Natural killer cell treated with Interleukin-12 subunit alpha and Interleukin-12 subunit beta and Interleukin-15 and Interleukin-18, amount 100 ng/mL, for 72 hours (primary cell): ENCODE measurements at regions not wholly inside any gene's neighbourhood (a gene's known extent, or its start where the extent isn't known, plus 50 kb on each side); places are given as distances from the start of the nearest gene placed in this dataset.

Source experiments
- ATAC-seq, 2 donors: fragments of 150-1000 bp; cut with Tn5 transposase in 1 of 2; sonication (Bioruptor Pico), chemical (Tn5 transposase) in 1 of 2; 2 replicates each; pipeline ENCODE4 v1.10.0; 2021
- DNase-seq: peaks from one replicate; pipeline ENCODE4 v3.0.0; 2022; ENCODE audit warnings: low spot score
- H3K27ac Mint-ChIP-seq, 2 donors: 1 replicate in 1 of 2; 2 replicates in 1 of 2; pipeline ENCODE4 v1.8.0; 2022; ENCODE audit warnings: mixed read lengths in 2 of 2, mild to moderate bottlenecking in 1 of 2, moderate library complexity in 1 of 2
- H3K27me3 Mint-ChIP-seq, 2 donors: 1 replicate in 1 of 2; 2 replicates in 1 of 2; pipeline ENCODE4 v1.8.0; 2022; ENCODE audit warnings: mixed read lengths in 2 of 2
- H3K36me3 Mint-ChIP-seq: one replicate; pipeline ENCODE4 v1.8.0; 2022; ENCODE audit warnings: mixed read lengths
- H3K4me1 Mint-ChIP-seq, 2 donors: 1 replicate in 1 of 2; 2 replicates in 1 of 2; pipeline ENCODE4 v1.8.0; 2022; ENCODE audit warnings: low read depth in 2 of 2, mixed read lengths in 2 of 2, mild to moderate bottlenecking in 1 of 2
- H3K4me3 Mint-ChIP-seq: one replicate; pipeline ENCODE4 v1.8.0; 2022; ENCODE audit warnings: mixed read lengths
- H3K9me3 Mint-ChIP-seq: 2 replicates; pipeline ENCODE4 v1.8.0; 2022; ENCODE audit warnings: mixed read lengths

GRCh38 chr6:49370518-49370917 is 92.5 kb downstream of the MMUT start:
- Mint-ChIP-seq H3K27me3 (no peaks in the 10 kb centered on the region), H3K36me3 (no peaks in the 10 kb centered on the region), H3K9me3 (peaks cover 8% of the 10 kb centered on the region), H3K27ac (no peak overlapping the region), H3K4me1 (no peaks in the 10 kb centered on the region), H3K4me3 (no peak overlapping the region)
- DNase-seq (no peak), ATAC-seq (no peak)

GRCh38 chr6:49366539-49366938 is 96.5 kb downstream of the MMUT start:
- Mint-ChIP-seq H3K4me3 (no peak overlapping the region), H3K9me3 (peaks cover 11% of the 10 kb centered on the region), H3K27me3 (no peaks in the 10 kb centered on the region), H3K27ac (no peak overlapping the region), H3K36me3 (no peaks in the 10 kb centered on the region), H3K4me1 (no peaks in the 10 kb centered on the region)
- ATAC-seq (no peak), DNase-seq (no peak)

DNA sequence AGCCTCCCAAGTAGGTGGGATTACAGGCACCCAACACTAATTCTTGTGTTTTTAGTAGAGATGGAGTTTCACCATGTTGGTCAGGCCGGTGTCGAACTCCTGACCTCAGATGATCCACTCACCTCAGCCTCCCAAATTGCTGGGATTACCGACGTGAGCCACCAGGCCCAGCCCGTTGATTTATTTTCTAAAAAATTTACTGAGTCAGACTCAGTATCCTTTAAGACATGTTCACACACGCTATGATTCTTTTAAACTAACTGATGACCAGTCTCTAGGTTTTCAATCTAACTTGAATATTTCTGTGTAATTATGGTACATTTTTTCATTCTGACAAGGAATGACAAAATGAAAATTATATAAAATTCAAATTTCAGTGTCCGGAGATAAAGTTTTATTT is 114.5 kb downstream of the MMUT start:
- H3K4me3 Mint-ChIP-seq = no peak overlapping the region
- no peak for ATAC-seq

DNA sequence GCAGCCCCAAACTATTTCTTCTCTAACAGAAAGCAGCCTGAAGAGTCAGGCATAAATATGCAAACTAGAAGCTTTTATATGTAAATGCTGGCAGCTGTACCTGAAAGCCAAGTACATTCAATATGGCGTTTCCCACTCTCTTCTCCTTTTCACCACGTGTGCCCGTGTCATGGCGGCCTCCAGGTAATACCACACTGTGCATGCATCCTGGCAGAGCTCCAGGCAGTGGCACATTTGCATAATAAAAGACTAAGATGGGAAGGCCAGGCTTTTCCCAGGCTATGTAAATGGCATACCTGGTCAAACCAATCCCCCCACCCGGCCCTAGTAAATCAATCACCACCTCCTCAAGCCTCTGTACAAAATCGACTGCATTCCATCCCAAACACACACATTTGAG is 120.6 kb downstream of the MMUT start:
- H3K36me3 Mint-ChIP-seq = no peaks in the 10 kb centered on the region
- H3K9me3 Mint-ChIP-seq = peaks cover 2% of the 10 kb centered on the region
- no peak overlapping the region for H3K27ac Mint-ChIP-seq
- no peaks in the 10 kb centered on the region for H3K4me1 Mint-ChIP-seq
- DNase-seq (no peak), ATAC-seq (no peak)
- H3K4me3 Mint-ChIP-seq = no peak overlapping the region
- no peaks in the 10 kb centered on the region for H3K27me3 Mint-ChIP-seq

More for the DNA sequence above, 114.5 kb downstream of the MMUT start:
- H3K9me3 Mint-ChIP-seq = peaks cover 13% of the 10 kb centered on the region
- no peaks in the 10 kb centered on the region for H3K4me1 Mint-ChIP-seq
- H3K27me3 Mint-ChIP-seq = no peaks in the 10 kb centered on the region
- H3K27ac Mint-ChIP-seq = no peak overlapping the region
- DNase-seq = no peak
- peaks cover 4% of the 10 kb centered on the region for H3K36me3 Mint-ChIP-seq

- Mint-ChIP-seq H3K4me3 (no peak overlapping the region), H3K4me1 (no peaks in the 10 kb centered on the region), H3K36me3 (no peaks in the 10 kb centered on the region), H3K27me3 (no peaks in the 10 kb centered on the region), H3K9me3 (peaks cover 4% of the 10 kb centered on the region), H3K27ac (no peak overlapping the region)
- DNase-seq (no peak), ATAC-seq (no peak)
Measured at GRCh38 chr6:49341869-49342268, 121.2 kb downstream of the MMUT start.

DNA sequence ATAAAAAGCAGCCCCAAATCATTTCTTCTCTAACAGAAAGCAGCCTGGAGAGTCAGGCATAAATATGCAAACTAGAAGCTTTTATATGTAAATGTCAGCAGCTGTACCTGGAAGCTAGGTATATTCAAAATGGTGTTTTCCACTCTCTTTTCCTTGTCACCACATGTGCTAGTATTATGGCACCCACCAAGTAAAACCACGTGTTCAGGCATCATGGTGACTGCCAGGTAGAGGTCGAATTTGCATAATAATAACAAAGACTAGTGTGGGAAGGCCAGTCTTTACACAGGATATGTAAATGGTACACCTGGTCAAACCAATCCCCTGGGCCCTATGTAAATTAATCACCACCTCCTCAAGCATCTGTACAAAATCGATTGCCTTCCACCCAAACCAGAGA is 124.0 kb downstream of the MMUT start:
- Mint-ChIP-seq H3K27ac (no peak overlapping the region), H3K9me3 (peaks cover 12% of the 10 kb centered on the region), H3K27me3 (no peaks in the 10 kb centered on the region), H3K36me3 (no peaks in the 10 kb centered on the region), H3K4me1 (no peaks in the 10 kb centered on the region), H3K4me3 (no peak overlapping the region)
- ATAC-seq (no peak), DNase-seq (no peak)

DNA sequence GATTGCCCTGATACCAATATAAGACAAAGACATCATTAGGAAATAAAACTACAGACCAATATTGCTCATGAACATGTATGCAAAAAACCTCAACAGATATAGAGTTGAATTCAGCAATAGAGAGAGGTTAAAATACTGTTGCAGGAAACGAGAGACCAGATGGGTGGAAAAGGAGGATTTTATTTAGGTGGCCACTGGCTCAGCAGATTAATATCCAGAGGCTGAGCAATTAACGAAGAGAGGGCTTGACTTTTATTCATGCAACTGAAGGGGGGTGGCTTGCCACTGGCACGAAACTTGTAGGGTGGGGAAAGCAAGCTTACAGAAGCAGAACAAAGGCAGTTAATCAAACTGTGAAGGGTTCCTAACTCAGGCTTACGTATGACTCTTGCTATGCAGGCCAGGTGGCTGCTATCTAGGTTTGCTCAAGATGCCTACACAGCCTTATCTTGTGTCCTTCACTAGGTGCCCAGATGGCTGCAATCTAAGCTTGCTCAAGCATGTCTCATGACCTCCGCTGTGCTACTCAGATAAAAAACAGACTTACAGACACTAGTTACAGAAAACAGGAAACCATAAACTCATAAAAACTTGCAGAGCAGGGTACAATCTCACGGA is 126.4 kb downstream of the MMUT start:
- ATAC-seq (no peak), DNase-seq (no peak)
- Mint-ChIP-seq H3K4me3 (no peak overlapping the region), H3K9me3 (peaks cover 12% of the 10 kb centered on the region), H3K4me1 (no peaks in the 10 kb centered on the region), H3K27ac (no peak overlapping the region), H3K27me3 (no peaks in the 10 kb centered on the region), H3K36me3 (no peaks in the 10 kb centered on the region)

- no peak for ATAC-seq
- Mint-ChIP-seq H3K27ac (no peak overlapping the region), H3K36me3 (no peaks in the 10 kb centered on the region)
Measured at GRCh38 chr6:49333345-49334125, 129.5 kb downstream of the MMUT start.

DNA sequence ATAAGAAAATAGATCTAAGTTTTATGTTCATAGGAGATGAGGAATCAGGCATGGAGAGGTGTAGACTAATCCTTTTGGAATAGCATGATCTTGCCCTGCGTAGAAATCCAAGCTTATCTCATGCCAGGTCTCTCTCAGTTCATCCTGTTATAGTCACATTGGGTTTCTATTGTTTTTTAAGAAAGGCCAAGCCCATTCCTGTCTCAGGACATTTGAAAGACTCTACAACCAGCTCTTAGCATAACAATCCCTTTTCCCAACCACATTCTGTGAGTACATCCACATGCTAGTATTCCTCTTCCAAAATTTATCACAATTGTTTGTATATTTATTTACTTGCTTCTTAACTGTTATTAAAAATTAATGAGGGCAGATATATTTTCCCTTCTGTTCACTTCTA is 130.3 kb downstream of the MMUT start:
- Mint-ChIP-seq H3K27ac (no peak overlapping the region), H3K4me3 (no peak overlapping the region), H3K9me3 (peaks cover 12% of the 10 kb centered on the region), H3K27me3 (no peaks in the 10 kb centered on the region), H3K4me1 (no peaks in the 10 kb centered on the region), H3K36me3 (no peaks in the 10 kb centered on the region)
- DNase-seq (no peak), ATAC-seq (no peak)

More at GRCh38 chr6:49333345-49334125, 129.5 kb downstream of the MMUT start:
- DNase-seq = no peak
- Mint-ChIP-seq H3K27me3 (no peaks in the 10 kb centered on the region), H3K9me3 (peaks cover 12% of the 10 kb centered on the region), H3K4me3 (no peak overlapping the region), H3K4me1 (no peaks in the 10 kb centered on the region)

DNA sequence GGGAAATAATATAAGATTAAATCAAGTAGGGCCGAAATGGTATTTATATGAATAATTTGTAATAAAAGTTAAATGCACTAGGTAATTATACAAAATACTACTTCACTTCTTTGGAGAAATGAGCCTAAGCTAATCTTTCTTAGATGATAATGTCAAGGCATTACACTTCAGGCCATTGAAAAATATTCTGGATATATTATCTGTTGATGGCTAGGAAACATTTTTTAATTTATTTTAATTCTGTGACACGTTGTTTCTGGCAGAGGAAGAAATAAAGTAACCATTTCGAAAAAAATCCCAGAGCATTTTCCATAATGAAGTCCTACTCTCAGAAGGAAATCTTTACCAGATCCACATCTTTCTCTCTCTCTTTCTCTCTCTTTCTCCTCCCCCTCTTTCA is 133.9 kb downstream of the MMUT start:
- Mint-ChIP-seq H3K9me3 (peaks cover 10% of the 10 kb centered on the region), H3K27me3 (no peaks in the 10 kb centered on the region), H3K4me1 (no peaks in the 10 kb centered on the region), H3K27ac (no peak overlapping the region), H3K36me3 (no peaks in the 10 kb centered on the region), H3K4me3 (no peak overlapping the region)
- no peak for DNase-seq
- no peak for ATAC-seq

GRCh38 chr6:49328051-49328744 is 134.9 kb downstream of the MMUT start:
- Mint-ChIP-seq H3K4me3 (no peak overlapping the region), H3K36me3 (no peaks in the 10 kb centered on the region), H3K4me1 (no peaks in the 10 kb centered on the region), H3K9me3 (peaks cover 10% of the 10 kb centered on the region), H3K27ac (no peak overlapping the region), H3K27me3 (no peaks in the 10 kb centered on the region)
- ATAC-seq (no peak), DNase-seq (no peak)

DNA sequence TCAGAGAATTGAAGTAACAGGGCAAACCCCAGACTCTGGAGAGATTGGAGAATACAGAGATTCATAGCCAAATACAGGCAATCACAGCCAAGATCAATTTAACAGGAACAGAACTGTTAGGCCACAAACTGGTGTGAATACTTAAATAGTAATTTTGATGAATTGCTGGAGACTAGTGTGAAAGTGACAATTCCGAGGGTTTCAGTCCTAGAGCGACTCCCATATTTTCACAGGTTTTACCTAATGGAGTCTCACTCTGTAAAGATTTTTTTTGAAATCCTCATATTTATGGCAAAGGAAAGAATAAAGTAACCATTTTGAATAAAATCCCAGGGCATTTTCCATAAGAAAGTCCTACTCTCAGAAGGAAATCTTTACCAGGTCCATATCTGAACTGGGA is 135.5 kb downstream of the MMUT start:
- H3K9me3 Mint-ChIP-seq = peaks cover 10% of the 10 kb centered on the region
- no peaks in the 10 kb centered on the region for H3K36me3 Mint-ChIP-seq
- no peak overlapping the region for H3K27ac Mint-ChIP-seq
- no peak for DNase-seq
- ATAC-seq = no peak
- H3K27me3 Mint-ChIP-seq = no peaks in the 10 kb centered on the region
- H3K4me3 Mint-ChIP-seq = no peak overlapping the region
- no peaks in the 10 kb centered on the region for H3K4me1 Mint-ChIP-seq

GRCh38 chr6:49327005-49327404 is 136.0 kb downstream of the MMUT start:
- no peak overlapping the region for H3K4me3 Mint-ChIP-seq

DNA sequence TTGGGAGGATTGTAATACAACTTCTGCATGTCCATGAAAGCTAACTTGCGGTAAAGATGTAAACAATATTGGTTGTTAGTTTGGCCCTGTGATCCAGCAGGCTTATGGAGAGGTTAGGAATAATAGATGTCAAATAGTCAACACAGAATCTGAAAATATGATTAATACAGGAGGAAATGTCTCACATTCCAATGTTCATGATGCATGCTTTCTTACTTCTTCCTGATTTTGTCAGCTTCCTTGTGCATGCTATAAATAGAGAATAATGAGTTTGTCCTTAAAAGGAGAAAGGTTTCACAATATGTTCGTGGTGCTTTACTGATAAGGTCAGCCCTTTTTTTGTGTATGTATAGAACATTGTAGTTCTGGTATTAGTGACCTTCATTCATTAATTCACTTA is 136.7 kb downstream of the MMUT start:
- H3K27me3 Mint-ChIP-seq = no peaks in the 10 kb centered on the region
- peaks cover 8% of the 10 kb centered on the region for H3K9me3 Mint-ChIP-seq
- H3K27ac Mint-ChIP-seq = no peak overlapping the region
- no peaks in the 10 kb centered on the region for H3K36me3 Mint-ChIP-seq
- no peak overlapping the region for H3K4me3 Mint-ChIP-seq
- no peak for DNase-seq
- ATAC-seq = no peak
- no peaks in the 10 kb centered on the region for H3K4me1 Mint-ChIP-seq

More at GRCh38 chr6:49327005-49327404, 136.0 kb downstream of the MMUT start:
- Mint-ChIP-seq H3K27me3 (no peaks in the 10 kb centered on the region), H3K9me3 (peaks cover 8% of the 10 kb centered on the region), H3K27ac (no peak overlapping the region), H3K4me1 (no peaks in the 10 kb centered on the region), H3K36me3 (no peaks in the 10 kb centered on the region)
- ATAC-seq (no peak), DNase-seq (no peak)
